HG03521 (cell line): ENCODE measurements at regions not wholly inside any gene's neighbourhood (a gene's known extent, or its start where the extent isn't known, plus 50 kb on each side); places are given as distances from the start of the nearest gene placed in this dataset.

Source experiments
- ATAC-seq: cut with Tn5 transposase; IDR thresholded peaks from one replicate; pipeline ENCODE4 v1.9.1; 2021; ENCODE audit warnings: mild to moderate bottlenecking, moderate library complexity; ENCODE audit not compliant: unreplicated experiment

GRCh38 chr7:16172366-16172765 is 249.0 kb downstream of the CRPPA start:
- no peak for ATAC-seq

GRCh38 chr7:16171928-16172327 is 249.4 kb downstream of the CRPPA start:
- no peak for ATAC-seq

GRCh38 chr7:16170671-16171070 is 250.7 kb downstream of the CRPPA start:
- ATAC-seq = no peak

DNA sequence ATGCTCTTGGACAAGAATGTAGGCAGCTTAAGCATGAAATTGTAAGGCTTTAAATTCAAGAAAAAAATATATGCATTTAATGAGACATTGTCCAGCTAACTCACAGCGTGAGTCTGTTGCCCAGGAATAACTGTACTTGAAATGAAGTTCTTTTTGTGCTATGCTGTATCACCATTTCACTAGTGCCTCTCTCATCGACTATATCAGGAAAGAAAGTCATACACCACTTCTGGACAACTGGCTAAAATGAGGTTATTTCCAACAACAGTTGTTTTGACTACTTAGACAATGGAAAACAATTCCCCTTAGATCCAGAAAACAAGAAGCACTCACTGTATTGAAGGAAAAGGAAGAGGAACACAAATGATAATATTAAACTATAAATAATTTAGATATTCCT is 251.8 kb downstream of the CRPPA start:
- ATAC-seq = no peak

GRCh38 chr7:16167526-16167925 is 253.8 kb downstream of the CRPPA start:
- no peak for ATAC-seq

GRCh38 chr7:16144361-16144760 is 277.0 kb downstream of the CRPPA start:
- ATAC-seq = no peak

DNA sequence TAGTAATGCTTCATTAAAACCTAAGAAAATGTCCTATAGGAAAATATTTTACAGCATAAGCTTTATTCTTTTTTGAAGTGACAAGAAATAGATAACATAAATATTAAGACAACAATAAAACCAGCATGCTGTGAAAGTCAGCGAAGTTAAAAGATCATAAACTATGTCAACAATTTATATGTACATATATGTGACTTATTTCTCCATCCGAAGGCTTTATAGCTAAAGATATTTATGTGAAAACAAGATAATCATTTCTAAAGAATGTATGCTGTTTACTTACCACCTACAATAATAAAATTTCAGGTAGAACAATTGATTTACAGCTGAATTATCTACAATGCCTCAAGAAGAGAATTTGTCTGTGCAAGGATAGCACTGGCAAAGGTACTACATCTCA is 283.4 kb downstream of the CRPPA start:
- ATAC-seq = no peak

GRCh38 chr7:16136896-16137295 is 284.4 kb downstream of the CRPPA start:
- no peak for ATAC-seq

DNA sequence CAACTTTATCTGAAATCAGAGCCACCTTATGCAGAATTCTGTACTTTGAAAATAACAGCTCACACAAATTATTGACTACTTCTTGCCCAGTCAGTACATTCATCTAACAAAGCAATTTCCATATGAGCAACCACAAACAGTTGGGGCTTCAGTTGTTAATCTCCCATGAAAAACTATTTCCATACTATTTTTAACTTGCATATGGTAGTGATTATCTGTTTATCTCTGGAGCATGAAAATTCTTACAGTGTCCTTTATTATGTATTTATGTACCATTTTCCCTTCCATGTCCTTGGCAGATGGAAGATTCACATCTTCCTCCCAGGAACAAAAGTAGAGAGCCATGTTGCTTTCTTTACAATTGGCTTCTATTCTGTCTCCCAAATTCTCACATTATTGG is 285.7 kb downstream of the CRPPA start:
- no peak for ATAC-seq

- no peak for ATAC-seq
Observed at GRCh38 chr7:16130111-16131110, 290.9 kb downstream of the CRPPA start.

DNA sequence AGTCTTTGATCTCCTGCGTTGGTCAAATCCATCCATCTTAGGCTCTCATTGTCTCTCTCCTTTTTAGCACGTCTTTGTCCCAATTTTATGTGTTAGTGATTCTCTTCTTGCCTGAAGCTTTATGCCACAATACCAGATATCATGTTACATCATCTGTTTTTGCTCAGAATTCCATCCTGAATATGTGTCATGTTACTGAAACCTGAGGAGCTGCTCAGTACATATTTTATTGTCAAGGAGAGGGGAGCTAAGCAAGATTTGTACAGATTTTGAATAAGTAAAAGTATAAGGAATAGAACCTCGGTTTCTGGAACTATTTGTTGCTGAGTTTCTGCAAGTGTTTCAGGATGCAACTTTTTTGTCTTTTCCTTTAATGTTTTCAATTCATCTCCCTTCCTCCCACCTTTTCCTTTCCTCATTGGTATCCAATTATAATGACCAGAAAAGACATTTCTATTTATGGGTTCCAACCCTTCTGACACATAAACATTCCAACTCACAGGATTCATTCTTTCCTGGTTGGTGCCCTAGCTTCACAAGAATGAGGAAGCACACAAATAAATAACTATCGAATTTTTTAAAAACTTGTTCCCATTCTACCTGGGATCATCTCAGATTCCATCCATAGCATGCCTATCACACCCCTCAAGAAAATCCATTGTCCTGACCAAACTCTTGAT is 291.8 kb downstream of the CRPPA start:
- no peak for ATAC-seq

DNA sequence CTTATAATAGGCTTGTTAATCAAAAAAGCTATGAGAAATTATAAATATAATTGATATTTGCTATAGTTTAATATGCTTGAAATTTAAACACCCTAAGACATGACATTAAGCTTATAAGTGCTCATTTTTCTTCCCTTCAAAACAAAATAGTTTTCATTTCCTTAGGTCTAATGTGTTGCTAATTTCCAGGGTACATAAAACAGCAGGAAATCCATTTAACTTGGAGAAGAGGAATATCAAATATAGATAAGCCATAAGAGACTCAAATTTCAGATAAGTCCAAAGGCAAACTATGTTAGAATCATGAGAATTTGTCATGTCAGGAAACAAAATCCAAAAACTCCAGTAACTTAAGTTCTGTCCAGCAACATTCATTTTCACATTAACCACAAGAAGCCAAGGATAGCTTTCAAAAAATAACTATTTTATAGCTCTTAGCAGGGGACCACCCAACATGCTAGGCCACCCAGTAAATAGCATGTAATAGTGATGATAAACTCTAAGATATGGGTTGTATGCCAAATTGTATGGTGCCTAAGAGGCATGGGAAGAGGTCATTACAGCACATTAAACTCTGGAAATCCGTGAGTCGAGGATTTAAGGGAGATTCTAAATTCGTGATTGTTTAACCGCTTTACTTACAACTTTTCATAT is 298.1 kb downstream of the CRPPA start:
- ATAC-seq = no peak

GRCh38 chr7:16121876-16122390 is 299.4 kb downstream of the CRPPA start:
- ATAC-seq = no peak

DNA sequence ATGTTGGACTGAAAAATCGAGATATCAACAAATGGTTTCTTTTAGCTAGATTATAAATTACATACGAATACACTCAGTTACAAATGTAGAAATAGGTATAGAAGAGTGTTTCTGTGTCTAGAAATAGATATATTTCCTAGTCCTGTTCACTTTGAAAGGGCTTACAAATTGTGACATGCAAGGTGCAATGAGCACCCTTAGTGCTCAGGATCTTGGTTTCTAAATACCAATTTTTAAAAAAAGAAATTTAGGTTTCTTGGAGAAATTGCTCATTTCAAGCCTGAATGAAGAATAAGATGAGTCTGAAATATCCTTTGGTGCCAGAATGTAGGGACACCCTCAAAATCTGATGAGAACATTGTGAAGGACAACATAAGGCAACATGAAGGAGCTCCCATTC is 306.0 kb downstream of the CRPPA start:
- ATAC-seq = no peak

DNA sequence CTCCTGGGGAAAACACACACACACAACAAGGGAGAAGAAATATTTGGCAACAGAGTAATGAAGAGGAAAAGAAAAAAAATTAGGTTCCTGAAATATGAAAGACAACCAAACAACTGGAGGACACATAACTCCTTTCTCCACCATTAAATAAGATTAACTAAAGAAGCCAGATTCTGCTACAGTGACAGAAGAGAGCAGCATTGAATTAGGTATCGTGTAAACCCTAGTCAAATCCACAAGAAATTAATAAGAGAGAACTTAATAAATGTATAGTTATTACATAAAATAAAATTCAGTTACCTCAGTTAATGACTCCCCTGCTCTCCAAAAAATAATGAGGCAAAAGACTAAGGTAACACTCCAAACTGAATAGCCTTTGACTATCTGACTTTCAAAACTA is 306.7 kb downstream of the CRPPA start:
- no peak for ATAC-seq

DNA sequence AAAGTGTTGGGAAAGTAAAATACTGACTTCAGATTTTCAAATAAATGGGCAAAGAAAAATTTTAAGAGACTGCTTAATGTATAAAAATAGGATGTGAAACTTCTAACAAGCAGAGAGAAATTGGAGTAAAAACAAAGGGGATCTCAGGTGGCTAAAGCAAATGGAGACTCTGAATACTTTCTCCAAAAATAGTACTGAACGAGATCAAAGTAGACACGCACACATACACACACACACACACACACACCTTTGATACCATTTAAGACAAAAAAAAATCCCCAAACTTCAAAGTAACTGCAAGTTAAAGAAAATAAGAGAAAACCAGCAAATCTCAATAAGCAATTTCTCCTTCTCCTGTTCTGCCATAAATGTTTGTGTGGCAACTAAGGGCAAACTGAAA is 307.3 kb downstream of the CRPPA start:
- ATAC-seq = no peak

- no peak for ATAC-seq
Observed at GRCh38 chr7:16113058-16113457, 308.3 kb downstream of the CRPPA start.

DNA sequence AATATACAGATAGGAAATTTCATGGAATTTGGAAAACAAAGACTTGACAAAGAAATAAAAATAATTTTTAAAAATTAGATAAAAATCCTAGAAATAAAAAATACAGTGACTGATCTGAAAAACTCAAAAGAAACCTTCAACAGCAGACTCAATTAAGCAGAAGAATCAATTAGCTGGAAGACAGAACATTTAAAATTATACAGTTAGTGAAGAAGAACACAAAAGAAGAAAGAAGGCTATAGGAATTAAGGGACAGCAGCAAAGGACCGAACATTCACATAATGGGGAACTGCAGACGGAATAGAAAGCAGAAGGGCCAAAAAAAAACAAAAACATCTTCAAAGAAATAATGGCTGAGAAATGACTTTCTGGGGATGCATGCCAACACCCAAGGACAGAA is 314.5 kb downstream of the CRPPA start:
- no peak for ATAC-seq

GRCh38 chr7:16106300-16106699 is 315.0 kb downstream of the CRPPA start:
- ATAC-seq = no peak

DNA sequence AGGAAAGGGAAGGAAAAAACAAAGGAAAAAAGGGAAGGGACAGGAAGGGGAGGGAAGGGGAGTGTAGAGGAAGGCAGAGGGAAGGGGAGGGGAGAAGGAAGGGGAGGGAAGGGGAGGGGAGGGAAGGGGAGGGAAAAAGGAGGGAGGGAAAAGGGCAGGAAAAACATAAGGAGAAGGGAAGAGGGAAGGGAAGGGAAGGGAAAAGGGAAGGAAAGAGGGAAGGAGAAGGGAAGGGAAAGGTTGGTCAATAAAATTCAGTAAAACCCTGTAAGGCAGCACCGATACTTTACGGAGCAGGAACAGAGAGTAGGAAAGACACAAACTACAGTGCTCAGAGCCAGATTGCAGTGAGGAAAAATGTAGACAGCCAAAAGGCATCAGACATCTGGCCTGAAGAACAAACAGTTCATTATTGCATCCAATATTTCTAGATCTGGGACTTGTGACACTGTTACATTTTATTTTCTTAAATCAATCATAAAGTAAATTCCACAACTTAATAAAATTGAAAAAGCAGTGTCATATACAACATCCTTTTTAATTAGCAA is 322.0 kb downstream of the CRPPA start:
- no peak for ATAC-seq

GRCh38 chr7:16098585-16099179 is 322.7 kb downstream of the CRPPA start:
- no peak for ATAC-seq
